SKM-1 (cell line): ENCODE measurements at regions not wholly inside any gene's neighbourhood (a gene's known extent, or its start where the extent isn't known, plus 50 kb on each side); places are given as distances from the start of the nearest gene placed in this dataset.

ENCODE experiments used
- DNase-seq: peaks from one replicate; lab custom pipeline; 2025; ENCODE audit not compliant: unreplicated experiment; lab: John Stamatoyannopoulos, UW

GRCh38 chr11:116172156-116172555 lies 600.6 kb downstream of the BUD13 start:
- no peak for DNase-seq

- no peak for DNase-seq
Observed at GRCh38 chr11:116171271-116172140, 601.3 kb downstream of the BUD13 start.

GRCh38 chr11:116170526-116171120 lies 602.2 kb downstream of the BUD13 start:
- DNase-seq = no peak

- no peak for DNase-seq
Observed at GRCh38 chr11:116169776-116170175, 603.0 kb downstream of the BUD13 start.

GRCh38 chr11:116168459-116168787 lies 604.4 kb downstream of the BUD13 start:
- no peak for DNase-seq

- DNase-seq = no peak
Observed at GRCh38 chr11:116167706-116168458, 604.9 kb downstream of the BUD13 start.

- no peak for DNase-seq
Observed at GRCh38 chr11:116166573-116167465, 606.0 kb downstream of the BUD13 start.

- no peak for DNase-seq
Observed at GRCh38 chr11:116164843-116165242, 607.9 kb downstream of the BUD13 start.

GRCh38 chr11:116162886-116163230 lies 609.9 kb downstream of the BUD13 start:
- DNase-seq = no peak

- no peak for DNase-seq
Observed at GRCh38 chr11:116162086-116162885, 610.5 kb downstream of the BUD13 start.

GRCh38 chr11:116148645-116149044 lies 624.1 kb downstream of the BUD13 start:
- no peak for DNase-seq

- no peak for DNase-seq
Observed at GRCh38 chr11:116148056-116148455, 624.7 kb downstream of the BUD13 start.

GRCh38 chr11:116145187-116145865 lies 627.5 kb downstream of the BUD13 start:
- DNase-seq = no peak

- DNase-seq = no peak
Observed at GRCh38 chr11:116144387-116144958, 628.3 kb downstream of the BUD13 start.

- no peak for DNase-seq
Observed at GRCh38 chr11:116138280-116138679, 634.1 kb upstream of the CADM1 start.

GRCh38 chr11:116137753-116138152 lies 633.5 kb upstream of the CADM1 start:
- no peak for DNase-seq

- DNase-seq = no peak
Observed at GRCh38 chr11:116136987-116137674, 632.9 kb upstream of the CADM1 start.

- DNase-seq = no peak
Observed at GRCh38 chr11:116135891-116136290, 631.7 kb upstream of the CADM1 start.

- DNase-seq = no peak
Observed at GRCh38 chr11:116134450-116134849, 630.2 kb upstream of the CADM1 start.
